ENCODE measurements at regions not wholly inside any gene's neighbourhood (a gene's known extent, or its start where the extent isn't known, plus 50 kb on each side); places are given as distances from the start of the nearest gene placed in this dataset.

- intact Hi-C loops (cut with DNase I; ENCODE audit: low total_unique reads): no loop called here
- Histone ChIP-seq H3K4me3 (no peak overlapping the region), H3K36me3 (no peaks in the 10 kb centered on the region), H3K9me3 (no peaks in the 10 kb centered on the region), H3K27ac (no peak overlapping the region), H3K27me3 (no peaks in the 10 kb centered on the region), H3K4me1 (no peaks in the 10 kb centered on the region)
- 49 to 71% (median 67%) methylated on average over 4 of the region's 4 CpGs for WGBS, 5 donors
- DNase-seq: no peak
- no peak for TF ChIP-seq EP300 (IDR thresholded peaks at IDR 0.05)
These were observed 497.5 kb downstream of the MAFB start for GRCh38 chr20:40191573-40191972.

- H3K27ac ChIP-seq: no peak overlapping the region
- H3K4me1 ChIP-seq: no peaks in the 10 kb centered on the region
- no peaks in the 10 kb centered on the region for H3K36me3 ChIP-seq
- H3K4me3 ChIP-seq: no peak overlapping the region
- intact Hi-C loops (cut with DNase I; ENCODE audit: low total_unique reads): no loop called here
- no peaks in the 10 kb centered on the region for H3K27me3 ChIP-seq
- 32 to 49% (median 39%) methylated on average over 2 of the region's 2 CpGs for WGBS, 5 donors
- no peak for TF ChIP-seq CTCF (IDR thresholded peaks at IDR 0.05)
- TF ChIP-seq POLR2A (IDR thresholded peaks at IDR 0.05): no peak
- no peak for TF ChIP-seq EP300 (IDR thresholded peaks at IDR 0.05)
- no peak for TF ChIP-seq POLR2AphosphoS5 (IDR thresholded peaks at IDR 0.05)
- no peak for DNase-seq
- H3K9me3 ChIP-seq: no peaks in the 10 kb centered on the region
These were observed 499.4 kb downstream of the MAFB start for GRCh38 chr20:40189621-40190020.

- Histone ChIP-seq H3K9me3 (no peaks in the 10 kb centered on the region), H3K27me3 (no peaks in the 10 kb centered on the region), H3K36me3 (no peaks in the 10 kb centered on the region), H3K27ac (no peak overlapping the region), H3K4me1 (no peaks in the 10 kb centered on the region), H3K4me3 (no peak overlapping the region)
- DNase-seq: no peak
- TF ChIP-seq EP300 (IDR thresholded peaks at IDR 0.05) (no peak), POLR2A (IDR thresholded peaks at IDR 0.05) (no peak)
- WGBS, 5 donors: 48 to 84% (median 68%) methylated on average over 2 of the region's 2 CpGs
- intact Hi-C loops (cut with DNase I; ENCODE audit: low total_unique reads): no loop called here
These were observed 500.7 kb downstream of the MAFB start for GRCh38 chr20:40188319-40188718.

GRCh38 chr20:40186826-40187225 lies 502.2 kb downstream of the MAFB start:
- no peaks in the 10 kb centered on the region for H3K36me3 ChIP-seq
- H3K27me3 ChIP-seq: no peaks in the 10 kb centered on the region
- DNase-seq: no peak
- TF ChIP-seq EP300 (IDR thresholded peaks at IDR 0.05): no peak
- TF ChIP-seq POLR2AphosphoS5 (IDR thresholded peaks at IDR 0.05): no peak
- TF ChIP-seq CTCF (IDR thresholded peaks at IDR 0.05): no peak
- TF ChIP-seq POLR2A (IDR thresholded peaks at IDR 0.05): no peak
- intact Hi-C loops (cut with DNase I; ENCODE audit: low total_unique reads): no loop called here
- 75 to 83% (median 78%) methylated on average over 2 of the region's 2 CpGs for WGBS, 5 donors
- no peak overlapping the region for H3K4me3 ChIP-seq
- H3K9me3 ChIP-seq: no peaks in the 10 kb centered on the region
- H3K27ac ChIP-seq: no peak overlapping the region
- no peaks in the 10 kb centered on the region for H3K4me1 ChIP-seq

GRCh38 chr20:40181676-40182075 lies 507.4 kb downstream of the MAFB start:
- Histone ChIP-seq H3K4me3 (no peak overlapping the region), H3K4me1 (no peaks in the 10 kb centered on the region), H3K27ac (no peak overlapping the region), H3K9me3 (no peaks in the 10 kb centered on the region), H3K36me3 (no peaks in the 10 kb centered on the region), H3K27me3 (no peaks in the 10 kb centered on the region)
- no peak for DNase-seq
- intact Hi-C loops (cut with DNase I; ENCODE audit: low total_unique reads): no loop called here
- 74 to 91% (median 78%) methylated on average over 3 of the region's 3 CpGs for WGBS, 5 donors
- no peak for TF ChIP-seq POLR2AphosphoS5 (IDR thresholded peaks at IDR 0.05)
- no peak for TF ChIP-seq CTCF (IDR thresholded peaks at IDR 0.05)
- no peak for TF ChIP-seq POLR2A (IDR thresholded peaks at IDR 0.05)

All from stomach (tissue), 8 donors.